ENCODE measurements at regions not wholly inside any gene's neighbourhood (a gene's known extent, or its start where the extent isn't known, plus 50 kb on each side); places are given as distances from the start of the nearest gene placed in this dataset.

DNA sequence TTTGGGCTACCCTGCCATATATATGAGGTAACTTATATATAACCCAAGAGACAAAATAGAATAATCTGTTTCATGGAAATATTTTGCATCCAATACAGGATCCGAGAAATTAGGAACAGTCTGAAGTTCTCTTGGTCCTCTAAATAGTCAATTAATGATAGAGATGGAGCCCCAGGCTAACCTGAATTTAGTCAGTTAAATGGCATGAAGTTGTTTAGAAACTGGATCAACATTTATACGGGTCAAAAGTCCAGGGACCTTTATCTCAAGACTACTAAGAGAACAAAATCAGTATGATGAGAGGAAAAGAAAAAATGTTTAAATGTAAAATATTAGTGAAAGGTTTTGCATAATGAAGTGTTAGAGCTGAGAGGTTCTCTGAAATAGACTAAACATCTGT lies 303.3 kb upstream of the ACTBL2 start:
- H3K27ac ChIP-seq, result no peak overlapping the region
- H3K4me1 ChIP-seq, result peaks cover 0 to 18% (median 7%) of the 10 kb centered on the region in 12 donors
- no peak for ATAC-seq
- TF ChIP-seq, protein P1, sequence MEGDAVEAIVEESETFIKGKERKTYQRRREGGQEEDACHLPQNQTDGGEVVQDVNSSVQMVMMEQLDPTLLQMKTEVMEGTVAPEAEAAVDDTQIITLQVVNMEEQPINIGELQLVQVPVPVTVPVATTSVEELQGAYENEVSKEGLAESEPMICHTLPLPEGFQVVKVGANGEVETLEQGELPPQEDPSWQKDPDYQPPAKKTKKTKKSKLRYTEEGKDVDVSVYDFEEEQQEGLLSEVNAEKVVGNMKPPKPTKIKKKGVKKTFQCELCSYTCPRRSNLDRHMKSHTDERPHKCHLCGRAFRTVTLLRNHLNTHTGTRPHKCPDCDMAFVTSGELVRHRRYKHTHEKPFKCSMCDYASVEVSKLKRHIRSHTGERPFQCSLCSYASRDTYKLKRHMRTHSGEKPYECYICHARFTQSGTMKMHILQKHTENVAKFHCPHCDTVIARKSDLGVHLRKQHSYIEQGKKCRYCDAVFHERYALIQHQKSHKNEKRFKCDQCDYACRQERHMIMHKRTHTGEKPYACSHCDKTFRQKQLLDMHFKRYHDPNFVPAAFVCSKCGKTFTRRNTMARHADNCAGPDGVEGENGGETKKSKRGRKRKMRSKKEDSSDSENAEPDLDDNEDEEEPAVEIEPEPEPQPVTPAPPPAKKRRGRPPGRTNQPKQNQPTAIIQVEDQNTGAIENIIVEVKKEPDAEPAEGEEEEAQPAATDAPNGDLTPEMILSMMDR (IDR thresholded peaks at IDR 0.05), result no peak
- no peak for TF ChIP-seq POLR2A (IDR thresholded peaks at IDR 0.05)
- no peak for DNase-seq
- H3K36me3 ChIP-seq, result no peaks in the 10 kb centered on the region
- no peak overlapping the region for H3K4me3 ChIP-seq
- WGBS, 4 donors, result 85 to 97% (median 92%) methylated on average over 2 of the region's 2 CpGs
- H3K27me3 ChIP-seq, result no peaks in the 10 kb centered on the region
- intact Hi-C loops (cut with DNase I), result loop anchor here in 1 of 10 donors (2.0 kb wide), 1 partner anchor 287 kb away; no protein-coding TSS in a partner anchor
- no peaks in the 10 kb centered on the region for H3K9me3 ChIP-seq

DNA sequence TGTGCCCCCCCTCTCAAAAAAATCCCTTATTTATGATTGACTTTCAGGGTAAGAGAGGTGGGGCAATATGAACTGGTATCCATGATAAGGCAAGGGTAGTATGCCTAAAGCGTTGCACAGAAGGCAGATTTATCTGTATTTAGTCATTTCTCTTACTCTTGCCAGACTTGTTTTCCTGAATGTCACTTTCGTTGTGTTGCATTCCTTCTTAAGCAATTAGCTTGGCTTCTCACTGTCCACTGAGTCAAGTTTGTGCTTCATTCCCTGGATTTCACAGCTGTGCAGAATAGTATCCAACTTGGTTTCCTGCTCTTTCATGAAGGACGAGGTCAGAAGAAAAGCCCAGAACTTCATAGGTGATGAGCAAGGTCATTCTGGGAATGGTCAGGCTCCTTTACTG lies 301.5 kb upstream of the ACTBL2 start:
- no peak for DNase-seq
- Histone ChIP-seq H3K4me3 (peak overlapping the region in 9 of 12 donors; percentile 9 to 41 (median 27)), H3K27ac (peak overlapping the region in 7 of 12 donors; percentile 8 to 36 (median 26)), H3K36me3 (no peaks in the 10 kb centered on the region), H3K9me3 (no peaks in the 10 kb centered on the region), H3K27me3 (no peaks in the 10 kb centered on the region), H3K4me1 (peaks cover 4 to 35% (median 17%) of the 10 kb centered on the region in 12 donors)
- no peak for ATAC-seq
- TF ChIP-seq POLR2A (IDR thresholded peaks at IDR 0.05), result no peak
- TF ChIP-seq, protein P1 (IDR thresholded peaks at IDR 0.05), result no peak
- 40 to 63% (median 44%) methylated on average over 3 of the region's 3 CpGs for WGBS, 4 donors
- intact Hi-C loops (cut with DNase I), result loop anchor here in 7 of 10 donors (2.0 to 5.0 kb wide), 7 partner anchors 53 to 487 kb away; no protein-coding TSS in a partner anchor

DNA sequence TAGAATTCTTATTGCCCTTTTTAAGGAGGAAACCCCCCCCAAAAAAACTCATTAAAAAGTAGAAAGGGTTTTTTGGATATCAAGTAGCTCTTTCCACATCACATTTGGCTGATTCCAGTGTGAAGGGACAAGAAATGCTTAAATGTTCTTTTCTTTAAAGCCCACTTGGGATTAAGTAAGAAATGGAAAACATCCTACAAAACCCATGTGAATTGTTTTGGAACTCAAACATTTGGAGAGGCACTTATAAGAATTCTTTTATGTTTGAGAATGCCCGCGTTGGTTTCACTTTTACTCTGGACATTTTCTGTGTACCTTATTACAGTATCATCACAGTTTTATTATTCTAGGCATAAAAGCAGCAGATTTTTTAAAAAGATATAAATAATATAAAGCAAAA lies 301.1 kb upstream of the ACTBL2 start:
- H3K27ac ChIP-seq, result peak overlapping the region in 8 of 12 donors; percentile 8 to 53 (median 34)
- H3K36me3 ChIP-seq, result no peaks in the 10 kb centered on the region
- intact Hi-C loops (cut with DNase I), result loop anchor here in 7 of 10 donors (2.0 to 5.0 kb wide), 7 partner anchors 54 to 486 kb away; no protein-coding TSS in a partner anchor
- H3K4me3 ChIP-seq, result peak overlapping the region in 9 of 12 donors; percentile 9 to 41 (median 27)
- WGBS, 4 donors, result 30 to 56% (median 40%) methylated on average over 2 of the region's 2 CpGs
- no peaks in the 10 kb centered on the region for H3K9me3 ChIP-seq
- no peak for DNase-seq
- no peak for ATAC-seq
- no peaks in the 10 kb centered on the region for H3K27me3 ChIP-seq
- peaks cover 4 to 35% (median 17%) of the 10 kb centered on the region in 12 donors for H3K4me1 ChIP-seq
- TF ChIP-seq, protein P1 (IDR thresholded peaks at IDR 0.05), result no peak
- TF ChIP-seq POLR2A (IDR thresholded peaks at IDR 0.05), result no peak

DNA sequence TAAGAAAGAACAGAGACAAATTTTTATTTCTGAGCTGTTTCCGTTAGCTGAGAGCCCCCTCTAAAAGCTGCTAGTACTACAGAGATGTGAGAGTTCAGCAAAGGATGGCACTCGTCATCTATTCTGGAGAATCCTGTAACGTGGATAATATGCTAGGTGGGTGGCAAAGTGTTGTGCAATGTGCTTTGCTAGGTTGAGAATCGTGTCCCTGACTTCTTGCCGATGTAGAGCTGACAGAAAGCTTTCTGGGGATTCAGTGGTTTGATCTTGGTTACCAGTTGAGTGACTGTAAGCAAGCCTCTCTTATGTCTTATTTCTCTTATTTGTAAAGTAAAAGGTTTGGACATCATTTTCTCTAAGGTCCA lies 298.3 kb upstream of the ACTBL2 start:
- ATAC-seq (no peak), DNase-seq (no peak)
- intact Hi-C loops (cut with DNase I), result loop anchor here (1.0 to 5.0 kb wide), 12 partner anchors 56 to 682 kb away; partner anchors contain the start of gene PLK2 (in 4 of the 10)
- WGBS, 4 donors, result 93 to 98% (median 96%) methylated on average over 5 of the region's 5 CpGs
- TF ChIP-seq POLR2A (IDR thresholded peaks at IDR 0.05), result no peak
- Histone ChIP-seq H3K4me3 (no peak overlapping the region), H3K36me3 (no peaks in the 10 kb centered on the region), H3K27ac (peak overlapping the region in 6 of 12 donors; percentile 47 to 73 (median 67)), H3K4me1 (peaks cover 5 to 43% (median 17%) of the 10 kb centered on the region in 12 donors), H3K27me3 (no peaks in the 10 kb centered on the region), H3K9me3 (no peaks in the 10 kb centered on the region)
